ENCODE measurements at regions not wholly inside any gene's neighbourhood (a gene's known extent, or its start where the extent isn't known, plus 50 kb on each side); places are given as distances from the start of the nearest gene placed in this dataset.

GRCh38 chr2:21254170-21254965 lies 130.6 kb downstream of the TDRD15 start:
- TF ChIP-seq EZH2 (IDR thresholded peaks at IDR 0.05; ENCODE audit: low read length, missing control alignments) (no peak), CTCF (conservative IDR thresholded peaks at IDR 0.05 in 1 of 2, IDR thresholded peaks at IDR 0.05 in 1 of 2; ENCODE audit: low read depth in 1 of 2, low read length in 2 of 2) (no peak)
- H3K27me3 ChIP-seq (ENCODE audit: control insufficient read depth, insufficient read depth, low read length), result no peaks in the 10 kb centered on the region
- H3K9me3 ChIP-seq (ENCODE audit: control insufficient read depth, insufficient read depth, low read depth, low read length), result no peaks in the 10 kb centered on the region
- H3K4me2 ChIP-seq (ENCODE audit: extremely low read depth, insufficient read depth, low read length), result no peak overlapping the region
- no peaks in the 10 kb centered on the region for H3K79me2 ChIP-seq (ENCODE audit: control insufficient read depth, insufficient read depth, low read length)
- H2AFZ ChIP-seq (ENCODE audit: low read length), result no peak overlapping the region
- H3K4me3 ChIP-seq (replicated peaks in 1 of 4; ENCODE audit: control extremely low read depth in 1 of 4, insufficient read depth in 1 of 4, low read depth in 3 of 4, low read length in 4 of 4), result no peak overlapping the region
- H4K20me1 ChIP-seq (ENCODE audit: control insufficient read depth, extremely low read depth, insufficient read depth, low read length), result no peaks in the 10 kb centered on the region
- no peak overlapping the region for H3K27ac ChIP-seq (ENCODE audit: insufficient read depth, low read length)
- H3K36me3 ChIP-seq (ENCODE audit: control insufficient read depth, insufficient read depth, low read length), result no peaks in the 10 kb centered on the region
- no peaks in the 10 kb centered on the region for H3K4me1 ChIP-seq (ENCODE audit: control insufficient read depth, extremely low read depth, insufficient read depth, low read length)
- no peak overlapping the region for H3K9ac ChIP-seq (ENCODE audit: insufficient read depth, low read length)
- no peak for DNase-seq (ENCODE audit: low read depth in 2 of 2)

GRCh38 chr2:21256006-21256405 lies 132.2 kb downstream of the TDRD15 start:
- Histone ChIP-seq H4K20me1 (ENCODE audit: control insufficient read depth, extremely low read depth, insufficient read depth, low read length) (no peaks in the 10 kb centered on the region), H3K9ac (ENCODE audit: insufficient read depth, low read length) (no peak overlapping the region), H3K36me3 (ENCODE audit: control insufficient read depth, insufficient read depth, low read length) (no peaks in the 10 kb centered on the region), H3K27ac (ENCODE audit: insufficient read depth, low read length) (no peak overlapping the region), H3K27me3 (ENCODE audit: control insufficient read depth, insufficient read depth, low read length) (no peaks in the 10 kb centered on the region), H2AFZ (ENCODE audit: low read length) (no peak overlapping the region), H3K4me3 (replicated peaks in 1 of 4; ENCODE audit: control extremely low read depth in 1 of 4, insufficient read depth in 1 of 4, low read depth in 3 of 4, low read length in 4 of 4) (no peak overlapping the region), H3K9me3 (ENCODE audit: control insufficient read depth, insufficient read depth, low read depth, low read length) (no peaks in the 10 kb centered on the region), H3K4me2 (ENCODE audit: extremely low read depth, insufficient read depth, low read length) (no peak overlapping the region), H3K4me1 (ENCODE audit: control insufficient read depth, extremely low read depth, insufficient read depth, low read length) (no peaks in the 10 kb centered on the region), H3K79me2 (ENCODE audit: control insufficient read depth, insufficient read depth, low read length) (no peaks in the 10 kb centered on the region)
- TF ChIP-seq EZH2 (IDR thresholded peaks at IDR 0.05; ENCODE audit: low read length, missing control alignments) (no peak), CTCF (conservative IDR thresholded peaks at IDR 0.05 in 1 of 2, IDR thresholded peaks at IDR 0.05 in 1 of 2; ENCODE audit: low read depth in 1 of 2, low read length in 2 of 2) (no peak)
- DNase-seq (ENCODE audit: low read depth in 2 of 2), result no peak

DNA sequence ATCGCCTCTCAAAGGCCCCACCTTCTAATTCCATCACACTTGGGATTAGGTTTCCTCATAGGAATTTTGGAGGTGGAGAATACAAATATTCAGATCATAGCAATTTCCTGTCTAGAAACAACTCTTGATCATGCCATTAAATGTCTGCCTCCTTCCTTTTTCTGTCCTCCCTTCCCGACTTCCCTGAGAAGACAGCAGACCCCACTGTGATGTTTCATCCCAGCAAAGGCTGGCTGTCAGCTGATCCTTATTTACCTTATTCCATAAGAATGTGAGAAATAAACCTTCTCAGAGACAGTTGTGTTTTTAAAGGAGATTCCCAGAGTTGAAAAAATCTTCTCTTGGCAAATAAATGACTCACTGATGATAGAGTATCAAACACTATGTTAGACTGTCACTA lies 133.9 kb downstream of the TDRD15 start:
- Histone ChIP-seq H3K27me3 (ENCODE audit: control insufficient read depth, insufficient read depth, low read length) (no peaks in the 10 kb centered on the region), H3K36me3 (ENCODE audit: control insufficient read depth, insufficient read depth, low read length) (no peaks in the 10 kb centered on the region), H2AFZ (ENCODE audit: low read length) (no peak overlapping the region), H4K20me1 (ENCODE audit: control insufficient read depth, extremely low read depth, insufficient read depth, low read length) (no peaks in the 10 kb centered on the region), H3K9me3 (ENCODE audit: control insufficient read depth, insufficient read depth, low read depth, low read length) (no peaks in the 10 kb centered on the region), H3K27ac (ENCODE audit: insufficient read depth, low read length) (no peak overlapping the region), H3K4me1 (ENCODE audit: control insufficient read depth, extremely low read depth, insufficient read depth, low read length) (no peaks in the 10 kb centered on the region), H3K9ac (ENCODE audit: insufficient read depth, low read length) (no peak overlapping the region), H3K4me3 (replicated peaks in 1 of 4; ENCODE audit: control extremely low read depth in 1 of 4, insufficient read depth in 1 of 4, low read depth in 3 of 4, low read length in 4 of 4) (no peak overlapping the region), H3K4me2 (ENCODE audit: extremely low read depth, insufficient read depth, low read length) (no peak overlapping the region), H3K79me2 (ENCODE audit: control insufficient read depth, insufficient read depth, low read length) (no peaks in the 10 kb centered on the region)
- TF ChIP-seq EZH2 (IDR thresholded peaks at IDR 0.05; ENCODE audit: low read length, missing control alignments), result no peak
- TF ChIP-seq CTCF (conservative IDR thresholded peaks at IDR 0.05 in 1 of 2, IDR thresholded peaks at IDR 0.05 in 1 of 2; ENCODE audit: low read depth in 1 of 2, low read length in 2 of 2), result no peak
- no peak for DNase-seq (ENCODE audit: low read depth in 2 of 2)
